ENCODE measurements at regions not wholly inside any gene's neighbourhood (a gene's known extent, or its start where the extent isn't known, plus 50 kb on each side); places are given as distances from the start of the nearest gene placed in this dataset.

DNA sequence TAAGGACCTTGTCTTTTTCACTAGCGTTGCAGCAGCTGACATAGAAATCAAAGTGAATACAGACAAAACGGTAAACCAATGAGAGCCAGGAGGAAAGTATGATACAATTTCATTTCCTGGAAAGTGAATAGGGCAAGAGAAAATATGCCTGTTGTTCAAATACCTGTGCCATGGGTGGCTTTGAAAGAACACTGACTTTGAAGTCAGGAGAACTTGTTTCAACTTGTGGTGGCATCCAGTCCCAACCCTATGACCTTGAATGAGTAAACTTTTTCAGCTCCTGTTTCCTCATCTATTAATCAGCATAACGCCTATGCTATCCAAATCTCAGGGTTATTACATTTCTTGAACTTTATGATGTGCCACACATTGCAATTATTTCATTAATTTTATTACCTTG lies 173.7 kb upstream of the HS3ST3A1 start:
- H4K8ac ChIP-seq (ENCODE audit: extremely low read depth, insufficient read depth, low read length) = no peak overlapping the region
- H2BK15ac ChIP-seq (ENCODE audit: low read length) = no peak overlapping the region
- H2BK12ac ChIP-seq (ENCODE audit: low read depth, low read length) = no peak overlapping the region
- H2BK120ac ChIP-seq (replicated peaks; ENCODE audit: low read depth, low read length) = no peak overlapping the region
- H4K5ac ChIP-seq (ENCODE audit: insufficient read length, low read depth, low read length) = no peak overlapping the region
- H4K20me1 ChIP-seq (replicated peaks in 1 of 2; ENCODE audit: control insufficient read depth in 1 of 2, insufficient read depth in 2 of 2, low read length in 2 of 2) = no peaks in the 10 kb centered on the region
- TF ChIP-seq SIN3A (conservative IDR thresholded peaks at IDR 0.05 in 1 of 2, IDR thresholded peaks at IDR 0.05 in 1 of 2; ENCODE audit: low read depth in 1 of 2, low read length in 2 of 2) = no peak
- no peak for TF ChIP-seq JUN (IDR thresholded peaks at IDR 0.05; ENCODE audit: low read depth, low read length)
- no peak for TF ChIP-seq ATF2 (IDR thresholded peaks at IDR 0.05; ENCODE audit: low read length)
- no peak for TF ChIP-seq BACH1 (IDR thresholded peaks at IDR 0.05; ENCODE audit: low read length)
- TF ChIP-seq BCL11A (IDR thresholded peaks at IDR 0.05; ENCODE audit: low read depth in 2 of 2, low read length in 2 of 2) = no peak
- TF ChIP-seq KDM4A (IDR thresholded peaks at IDR 0.05; ENCODE audit: low read depth, low read length, severe bottlenecking) = no peak
- no peak for TF ChIP-seq JUND (IDR thresholded peaks at IDR 0.05; ENCODE audit: low read length)
- no peak for TF ChIP-seq TCF12 (IDR thresholded peaks at IDR 0.05; ENCODE audit: low read depth, low read length)
- TF ChIP-seq TEAD4 (IDR thresholded peaks at IDR 0.05; ENCODE audit: low read depth, low read length) = no peak
- TF ChIP-seq SUZ12 (IDR thresholded peaks at IDR 0.05; ENCODE audit: low read length) = no peak
- TF ChIP-seq RXRA (IDR thresholded peaks at IDR 0.05; ENCODE audit: insufficient read depth, low read depth, low read length) = no peak
- H3K4me2 ChIP-seq (ENCODE audit: insufficient read depth in 1 of 2, low read depth in 2 of 2, low read length in 2 of 2) = no peak overlapping the region
- H3K4me3 ChIP-seq (ENCODE audit: extremely low read depth in 1 of 4, insufficient read depth in 2 of 4, low read depth in 3 of 4, low read length in 4 of 4) = no peak overlapping the region
- ChIA-PET POLR2A (ENCODE audit: partially characterized antibody) (no interaction called here), CTCF (ENCODE audit: partially characterized antibody) (interaction anchor here (1.1 kb wide), 1 partner anchor 661 kb away, joined by 3 read pairs; no protein-coding TSS in a partner anchor)
- no peak overlapping the region for H3K14ac ChIP-seq (ENCODE audit: insufficient read length)
- no peak for DNase-seq (ENCODE audit: low read depth in 1 of 2, low spot score in 2 of 2)
- no peak overlapping the region for H4K91ac ChIP-seq (replicated peaks; ENCODE audit: insufficient read length, low read length)
- no peak for FAIRE-seq
- no peaks in the 10 kb centered on the region for H3K4me1 ChIP-seq (replicated peaks in 1 of 4; ENCODE audit: control insufficient read depth in 3 of 4, insufficient read depth in 4 of 4, low read length in 3 of 4)
- no peak overlapping the region for H3K4ac ChIP-seq (replicated peaks; ENCODE audit: insufficient read length, low read depth, low read length)
- no peak overlapping the region for H3K56ac ChIP-seq (replicated peaks; ENCODE audit: insufficient read length, low read depth, low read length)
- H2AK5ac ChIP-seq (ENCODE audit: low read depth, low read length) = no peak overlapping the region
- no peaks in the 10 kb centered on the region for H3K23me2 ChIP-seq (ENCODE audit: low read depth, low read length)
- no peaks in the 10 kb centered on the region for H3K79me1 ChIP-seq (ENCODE audit: low read depth, low read length)
- no peak overlapping the region for H2BK5ac ChIP-seq (ENCODE audit: low read depth, low read length)
- H3K9me3 ChIP-seq (ENCODE audit: insufficient read depth in 2 of 2, low read depth in 1 of 2, low read length in 1 of 2) = peaks cover 6 to 8% of the 10 kb centered on the region in 2 experiments; a peak in 1 of 4 replicates
- 61% methylated on average over 3 of the region's 3 CpGs; no CpG with 5 or more reads in 1 of the 2 experiments for WGBS, 2 experiments (ENCODE audit: extremely low coverage in 1 of 2, insufficient coverage in 1 of 2, insufficient read length in 1 of 2, insufficient replicate concordance in 2 of 2, low coverage in 1 of 2, low lambda C conversion rate in 2 of 2, missing lambda C conversion rate in 1 of 2)
- H3K9ac ChIP-seq (replicated peaks in 1 of 4; ENCODE audit: extremely low read depth in 1 of 4, low read depth in 3 of 4, low read length in 3 of 4) = no peak overlapping the region
- no peaks in the 10 kb centered on the region for H3K79me2 ChIP-seq (ENCODE audit: control insufficient read depth in 1 of 2, insufficient read depth in 2 of 2, low read length in 2 of 2)
- no peaks in the 10 kb centered on the region; a peak in 1 of 8 replicates for H3K36me3 ChIP-seq (ENCODE audit: control insufficient read depth in 2 of 4, insufficient read depth in 4 of 4, low read length in 3 of 4)
- H3K23ac ChIP-seq (ENCODE audit: insufficient read length) = no peak overlapping the region
- no peak overlapping the region for H2AFZ ChIP-seq (ENCODE audit: low read length)
- H2BK20ac ChIP-seq (ENCODE audit: low read length) = no peak overlapping the region
- H3K27me3 ChIP-seq (replicated peaks in 1 of 4; ENCODE audit: control insufficient read depth in 3 of 4, extremely low read depth in 1 of 4, insufficient read depth in 3 of 4, low read length in 3 of 4) = no peaks in the 10 kb centered on the region
- no peak overlapping the region for H3K27ac ChIP-seq (ENCODE audit: low read depth, low read length)
- H3K18ac ChIP-seq (ENCODE audit: extremely low read depth, low read length) = no peak overlapping the region

Measured in H1 (cell line).